ENCODE measurements at regions not wholly inside any gene's neighbourhood (a gene's known extent, or its start where the extent isn't known, plus 50 kb on each side); places are given as distances from the start of the nearest gene placed in this dataset.

- H3K36me3 ChIP-seq: no peaks in the 10 kb centered on the region
- TF ChIP-seq CTCF (IDR thresholded peaks at IDR 0.05): no peak
- H3K9ac ChIP-seq (ENCODE audit: low read depth in 2 of 2, low read length in 2 of 2): no peak overlapping the region
- no peaks in the 10 kb centered on the region for H3K4me1 ChIP-seq
- no peak for DNase-seq
- no peaks in the 10 kb centered on the region for H3K9me3 ChIP-seq
- intact Hi-C loops (cut with DNase I): no loop called here
- H3K27me3 ChIP-seq: no peaks in the 10 kb centered on the region
- H3K4me3 ChIP-seq: no peak overlapping the region
- H3K27ac ChIP-seq: no peak overlapping the region
Observed at GRCh38 chr16:17936766-17937402, 399.7 kb downstream of the NPIPA8 start.

GRCh38 chr16:17930280-17930679 lies 406.3 kb downstream of the NPIPA8 start:
- no peak for DNase-seq
- no peak for TF ChIP-seq CTCF (IDR thresholded peaks at IDR 0.05)
- no peak overlapping the region for H3K27ac ChIP-seq
- intact Hi-C loops (cut with DNase I): no loop called here
- H3K4me1 ChIP-seq: no peaks in the 10 kb centered on the region
- H3K9me3 ChIP-seq: no peaks in the 10 kb centered on the region
- no peak overlapping the region for H3K9ac ChIP-seq (ENCODE audit: low read depth in 2 of 2, low read length in 2 of 2)
- no peaks in the 10 kb centered on the region for H3K36me3 ChIP-seq
- H3K4me3 ChIP-seq: no peak overlapping the region
- no peaks in the 10 kb centered on the region for H3K27me3 ChIP-seq

- TF ChIP-seq CTCF (IDR thresholded peaks at IDR 0.05): no peak
- Histone ChIP-seq H3K4me3 (no peak overlapping the region), H3K9me3 (no peaks in the 10 kb centered on the region), H3K27ac (no peak overlapping the region), H3K9ac (ENCODE audit: low read depth in 2 of 2, low read length in 2 of 2) (no peak overlapping the region), H3K36me3 (no peaks in the 10 kb centered on the region), H3K4me1 (no peaks in the 10 kb centered on the region), H3K27me3 (no peaks in the 10 kb centered on the region)
- intact Hi-C loops (cut with DNase I): no loop called here
- DNase-seq: no peak
Observed at GRCh38 chr16:17926866-17927399, 409.6 kb downstream of the NPIPA8 start.

DNA sequence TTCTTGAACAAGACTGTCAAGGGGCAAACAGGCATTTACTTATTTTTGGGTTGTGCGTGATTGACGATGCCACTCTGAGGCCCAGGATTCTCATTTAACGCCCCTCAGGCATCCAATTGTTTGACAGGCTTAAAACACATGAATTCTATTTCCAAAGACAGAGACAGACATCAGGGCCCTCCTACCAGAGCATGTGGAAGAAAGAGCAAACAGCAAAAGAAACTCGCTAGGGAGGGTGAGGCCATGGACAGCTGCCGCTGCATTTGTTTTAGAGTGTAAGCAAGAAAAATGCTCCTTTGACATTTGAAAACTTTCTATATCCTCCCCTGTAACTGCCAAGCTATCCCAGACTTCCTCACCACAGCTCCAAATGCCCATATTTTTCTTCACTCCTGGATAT lies 410.1 kb downstream of the NPIPA8 start:
- intact Hi-C loops (cut with DNase I): no loop called here
- H3K9ac ChIP-seq (ENCODE audit: low read depth in 2 of 2, low read length in 2 of 2): no peak overlapping the region
- no peaks in the 10 kb centered on the region for H3K9me3 ChIP-seq
- TF ChIP-seq CTCF (IDR thresholded peaks at IDR 0.05): no peak
- no peaks in the 10 kb centered on the region for H3K27me3 ChIP-seq
- H3K4me3 ChIP-seq: no peak overlapping the region
- H3K4me1 ChIP-seq: no peaks in the 10 kb centered on the region
- no peak for DNase-seq
- H3K27ac ChIP-seq: no peak overlapping the region
- no peaks in the 10 kb centered on the region for H3K36me3 ChIP-seq

- no peaks in the 10 kb centered on the region for H3K36me3 ChIP-seq
- H3K9me3 ChIP-seq: no peaks in the 10 kb centered on the region
- no peak overlapping the region for H3K27ac ChIP-seq
- TF ChIP-seq CTCF (IDR thresholded peaks at IDR 0.05): no peak
- no peak overlapping the region for H3K4me3 ChIP-seq
- intact Hi-C loops (cut with DNase I): no loop called here
- H3K4me1 ChIP-seq: no peaks in the 10 kb centered on the region
- no peak overlapping the region for H3K9ac ChIP-seq (ENCODE audit: low read depth in 2 of 2, low read length in 2 of 2)
- no peaks in the 10 kb centered on the region for H3K27me3 ChIP-seq
- no peak for DNase-seq
Observed at GRCh38 chr16:17925761-17926160, 410.8 kb downstream of the NPIPA8 start.
